GM12878 (cell line): ENCODE measurements at regions not wholly inside any gene's neighbourhood (a gene's known extent, or its start where the extent isn't known, plus 50 kb on each side); places are given as distances from the start of the nearest gene placed in this dataset.
"Not testable (repeated sequence)": the region's sequence is repeated elsewhere in the genome, so short reads cannot be mapped to it uniquely, and the experiment has no call there.

Source experiments
- BCL11A ChIP-seq: IDR thresholded peaks from 2 replicates; pipeline ENCODE4 v1.6.1; 2011; ENCODE audit warnings: low read depth, low read length
- CHD4 ChIP-seq: fragments of 200-600 bp; sonication (generic); IDR thresholded peaks from 2 replicates; pipeline ENCODE4 v1.6.1; 2016; ENCODE audit warnings: mild to moderate bottlenecking
- EED ChIP-seq: sonication (generic); IDR thresholded peaks from 2 replicates; pipeline ENCODE4 v1.6.1; 2016; ENCODE audit warnings: antibody characterized with exemption, low read depth
- NRF1 ChIP-seq: conservative IDR thresholded peaks from 2 replicates; pipeline ENCODE4 v1.6.1; 2011; ENCODE audit warnings: mild to moderate bottlenecking, low read depth, low read length, improper control_type of control experiment
- POLR2A ChIP-seq: IDR thresholded peaks from 2 replicates; pipeline ENCODE4 v1.6.1; 2011; ENCODE audit warnings: low read depth, mild to moderate bottlenecking, low read length
- POLR2AphosphoS5 ChIP-seq: IDR thresholded peaks from 2 replicates; pipeline ENCODE4 v1.6.1; 2011; ENCODE audit warnings: mild to moderate bottlenecking, low read length, inconsistent platforms
- TF ChIP-seq, protein P1 (sequence below), 3 experiments: IDR thresholded peaks in 2 of 3; conservative IDR thresholded peaks in 1 of 3; 2 replicates each; pipeline ENCODE4 v1.5.1; 2011; ENCODE audit warnings: low read depth in 3 of 3, low read length in 3 of 3, mild to moderate bottlenecking in 3 of 3, control low read depth in 2 of 3, moderate library complexity in 2 of 3, inconsistent platforms in 1 of 3, mixed read lengths in 1 of 3; ENCODE audit not compliant: control insufficient read depth in 2 of 3, insufficient read depth in 1 of 3; ENCODE audit errors: extremely low read depth in 1 of 3
- TF ChIP-seq, protein P2 (sequence below): IDR thresholded peaks from 2 replicates; pipeline ENCODE4 v1.6.1; 2011; ENCODE audit warnings: low read depth, mild to moderate bottlenecking, low read length, moderate library complexity, borderline replicate concordance; ENCODE audit errors: extremely low read depth

DNA sequence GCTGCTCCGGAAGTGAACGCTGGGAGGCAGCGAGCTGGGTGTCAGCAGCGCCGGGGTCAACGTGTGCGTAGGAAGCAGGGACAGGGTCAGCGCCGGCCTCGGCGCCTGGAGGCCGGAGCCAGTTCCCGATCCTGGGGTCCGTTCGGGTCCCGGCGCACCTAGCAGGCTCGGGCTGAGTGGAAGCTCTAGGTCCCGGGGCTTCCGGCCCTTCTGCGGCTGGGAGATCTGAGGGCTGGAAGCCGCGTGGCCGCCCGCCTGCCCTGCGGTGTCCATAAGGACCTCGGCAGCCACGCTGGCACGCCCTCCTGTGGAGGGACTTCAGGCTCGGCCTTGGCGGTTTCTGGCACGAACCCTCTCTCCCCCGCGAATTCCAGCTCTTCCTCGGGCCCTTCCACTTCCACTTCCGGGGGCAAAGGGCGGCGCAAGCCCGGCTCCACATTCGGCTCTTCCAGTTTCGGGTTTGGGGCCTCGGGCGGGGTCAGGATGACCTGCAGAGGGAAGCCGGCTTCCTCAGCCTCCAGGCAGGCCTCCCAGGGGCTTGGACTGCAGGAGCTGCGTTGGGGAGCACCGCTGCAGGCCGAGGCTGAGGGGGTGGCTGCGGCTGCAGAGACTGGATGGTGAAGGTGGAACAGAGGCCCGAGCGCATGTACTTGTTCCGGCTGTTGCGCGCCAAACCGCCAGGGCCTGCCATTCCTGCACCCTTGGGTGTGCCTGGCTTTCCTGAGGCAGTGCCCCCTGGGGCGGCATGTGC, 146.2 kb downstream of the TMEM121 start:
- TF ChIP-seq, protein P1, sequence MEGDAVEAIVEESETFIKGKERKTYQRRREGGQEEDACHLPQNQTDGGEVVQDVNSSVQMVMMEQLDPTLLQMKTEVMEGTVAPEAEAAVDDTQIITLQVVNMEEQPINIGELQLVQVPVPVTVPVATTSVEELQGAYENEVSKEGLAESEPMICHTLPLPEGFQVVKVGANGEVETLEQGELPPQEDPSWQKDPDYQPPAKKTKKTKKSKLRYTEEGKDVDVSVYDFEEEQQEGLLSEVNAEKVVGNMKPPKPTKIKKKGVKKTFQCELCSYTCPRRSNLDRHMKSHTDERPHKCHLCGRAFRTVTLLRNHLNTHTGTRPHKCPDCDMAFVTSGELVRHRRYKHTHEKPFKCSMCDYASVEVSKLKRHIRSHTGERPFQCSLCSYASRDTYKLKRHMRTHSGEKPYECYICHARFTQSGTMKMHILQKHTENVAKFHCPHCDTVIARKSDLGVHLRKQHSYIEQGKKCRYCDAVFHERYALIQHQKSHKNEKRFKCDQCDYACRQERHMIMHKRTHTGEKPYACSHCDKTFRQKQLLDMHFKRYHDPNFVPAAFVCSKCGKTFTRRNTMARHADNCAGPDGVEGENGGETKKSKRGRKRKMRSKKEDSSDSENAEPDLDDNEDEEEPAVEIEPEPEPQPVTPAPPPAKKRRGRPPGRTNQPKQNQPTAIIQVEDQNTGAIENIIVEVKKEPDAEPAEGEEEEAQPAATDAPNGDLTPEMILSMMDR (IDR thresholded peaks at IDR 0.05 in 2 of 3, conservative IDR thresholded peaks at IDR 0.05 in 1 of 3; ENCODE audit: control insufficient read depth in 2 of 3, extremely low read depth in 1 of 3, insufficient read depth in 1 of 3, low read depth in 3 of 3, low read length in 3 of 3) = not testable (repeated sequence)
- TF ChIP-seq POLR2AphosphoS5, EED, BCL11A, CHD4, POLR2A, NRF1: not testable (repeated sequence)
- TF ChIP-seq, protein P2, sequence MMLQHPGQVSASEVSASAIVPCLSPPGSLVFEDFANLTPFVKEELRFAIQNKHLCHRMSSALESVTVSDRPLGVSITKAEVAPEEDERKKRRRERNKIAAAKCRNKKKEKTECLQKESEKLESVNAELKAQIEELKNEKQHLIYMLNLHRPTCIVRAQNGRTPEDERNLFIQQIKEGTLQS = not testable (repeated sequence)
